A549 (cell line): ENCODE measurements at regions not wholly inside any gene's neighbourhood (a gene's known extent, or its start where the extent isn't known, plus 50 kb on each side); places are given as distances from the start of the nearest gene placed in this dataset.

Experiments used
- ATAC-seq, 2 experiments: fragments of 200-7000 bp in 1 of 2; fragments of >200 bp in 1 of 2; cut with Nextera tagmentation in 1 of 2; cut with Tn5 transposase in 1 of 2; 3 replicates each; pipeline versions ENCODE4 v1.8.0 to v1.9.1; 2018 to 2020; ENCODE audit warnings: mild to moderate bottlenecking in 1 of 2, moderate library complexity in 1 of 2
- CTCF ChIA-PET: fragments of 300-600 bp; sonication (Branson Sonifier 250); formaldehyde crosslinking; extraction: SDS; loops from one replicate; lab custom pipeline; 2021; ENCODE audit warnings: antibody characterized with exemption, inconsistent platforms; lab: Yijun Ruan, JAX
- POLR2A ChIA-PET: fragments of 350-600 bp; formaldehyde crosslinking; extraction: SDS; loops from one replicate; lab custom pipeline; 2021; ENCODE audit warnings: antibody characterized with exemption, inconsistent platforms; lab: Yijun Ruan, JAX
- DNase-seq, 2 experiments: peaks; one replicate each; pipeline versions ENCODE4 v3.0.0 to v3.0.0-alpha.2; 2011 to 2016; ENCODE audit warnings: low read depth in 1 of 2, low spot score in 1 of 2
- FAIRE-seq: peaks from 2 replicates; lab custom pipeline; 2011; peaks lifted over from hg19 to GRCh38; lab: Jason Lieb, UNC
- H3K27ac ChIP-seq, 2 experiments: fragments of >200 bp; sonication (Bioruptor Twin); formaldehyde crosslinking; 3 replicates each; pipeline ENCODE4 v1.5.1; 2016 to 2017
- H3K4me1 ChIP-seq: fragments of >200 bp; sonication (Bioruptor Twin); formaldehyde crosslinking; 3 replicates; pipeline ENCODE4 v1.6.1; 2016
- H3K4me2 ChIP-seq: fragments of >200 bp; sonication (Bioruptor Twin); formaldehyde crosslinking; 3 replicates; pipeline ENCODE4 v1.6.1; 2016
- H3K4me3 ChIP-seq: fragments of >200 bp; sonication (Bioruptor Twin); formaldehyde crosslinking; 3 replicates; pipeline ENCODE4 v1.5.1; 2016
- H3K9me3 ChIP-seq: fragments of >200 bp; sonication (Bioruptor Twin); formaldehyde crosslinking; 3 replicates; pipeline ENCODE4 v1.6.1; 2016
- BCL3 ChIP-seq: fragments of >200 bp; sonication (Bioruptor Twin); formaldehyde crosslinking; IDR thresholded peaks from 3 replicates; pipeline ENCODE4 v1.6.1; 2016
- BHLHE40 ChIP-seq: IDR thresholded peaks from 2 replicates; pipeline ENCODE4 v1.6.1; 2012; ENCODE audit warnings: low read depth, low read length, inconsistent platforms
- CBX2 ChIP-seq: fragments of 200-600 bp; sonication (generic); IDR thresholded peaks from 2 replicates; pipeline ENCODE4 v1.6.1; 2016; ENCODE audit warnings: low read depth, mild to moderate bottlenecking, borderline replicate concordance
- CBX8 ChIP-seq: fragments of 200-600 bp; sonication (generic); IDR thresholded peaks from 2 replicates; pipeline ENCODE4 v1.6.1; 2016
- CHD4 ChIP-seq: fragments of 200-600 bp; sonication (generic); IDR thresholded peaks from 2 replicates; pipeline ENCODE4 v1.6.1; 2016; ENCODE audit warnings: antibody characterized with exemption, mild to moderate bottlenecking, borderline replicate concordance
- EHMT2 ChIP-seq: fragments of 200-600 bp; sonication (generic); IDR thresholded peaks from 2 replicates; pipeline ENCODE4 v1.6.1; 2016; ENCODE audit warnings: antibody characterized with exemption, low read depth, mild to moderate bottlenecking, moderate library complexity
- ELK1 ChIP-seq: fragments of 150-350 bp; IDR thresholded peaks from 2 replicates; pipeline ENCODE4 v1.6.1; 2014; ENCODE audit warnings: low read depth, mild to moderate bottlenecking, low read length
- ESRRA ChIP-seq: fragments of 150-350 bp; IDR thresholded peaks from 2 replicates; pipeline ENCODE4 v1.6.1; 2014; ENCODE audit warnings: mild to moderate bottlenecking, low read length, borderline replicate concordance
- FOSL2 ChIP-seq, 2 experiments: fragments of 450-650 bp in 1 of 2; fragments of >200 bp in 1 of 2; sonication (Bioruptor Twin) in 1 of 2; formaldehyde crosslinking; IDR thresholded peaks; 2 replicates each; pipeline versions ENCODE4 v1.5.0 to v1.6.1; 2016 to 2020; ENCODE audit warnings: mild to moderate bottlenecking in 1 of 2, moderate library complexity in 1 of 2
- FOXS1 ChIP-seq: fragments of 250-450 bp; sonication (Bioruptor Pico); IDR thresholded peaks from 2 replicates; pipeline ENCODE4 v1.5.0; 2020; ENCODE audit warnings: mild to moderate bottlenecking, moderate library complexity
- HDAC2 ChIP-seq: fragments of 200-600 bp; sonication (generic); IDR thresholded peaks from 2 replicates; pipeline ENCODE4 v1.6.1; 2016
- HES2 ChIP-seq: fragments of >200 bp; sonication (Bioruptor Twin); formaldehyde crosslinking; IDR thresholded peaks from 2 replicates; pipeline ENCODE4 v1.6.1; 2016
- HOXA7 ChIP-seq: fragments of 250-450 bp; sonication (Bioruptor Pico); IDR thresholded peaks from 2 replicates; pipeline ENCODE4 v1.5.0; 2020; ENCODE audit warnings: mild to moderate bottlenecking, moderate library complexity
- HOXB5 ChIP-seq: fragments of 250-450 bp; sonication (Bioruptor Pico); IDR thresholded peaks from 2 replicates; pipeline ENCODE4 v1.5.0; 2020; ENCODE audit warnings: mild to moderate bottlenecking, moderate library complexity
- JUN ChIP-seq, 2 experiments: fragments of >200 bp; sonication (Bioruptor Twin); formaldehyde crosslinking; IDR thresholded peaks; 2 replicates in 1 of 2; 3 replicates in 1 of 2; pipeline ENCODE4 v1.6.1; 2016 to 2017
- JUNB ChIP-seq: fragments of >200 bp; sonication (Bioruptor Twin); formaldehyde crosslinking; IDR thresholded peaks from 2 replicates; pipeline ENCODE4 v1.6.1; 2016
- KDM1A ChIP-seq: fragments of 200-600 bp; sonication (generic); IDR thresholded peaks from 2 replicates; pipeline ENCODE4 v1.6.1; 2016; ENCODE audit warnings: low read depth, mild to moderate bottlenecking
- KDM5A ChIP-seq: fragments of 200-600 bp; sonication (generic); IDR thresholded peaks from 2 replicates; pipeline ENCODE4 v1.6.1; 2016; ENCODE audit warnings: antibody characterized with exemption, mild to moderate bottlenecking
- NR3C1 ChIP-seq: fragments of >200 bp; sonication (Bioruptor Twin); formaldehyde crosslinking; IDR thresholded peaks from 3 replicates; pipeline ENCODE4 v1.6.1; 2017
- PBX3 ChIP-seq: IDR thresholded peaks from 2 replicates; pipeline ENCODE4 v1.6.1; 2012
- PHF8 ChIP-seq: fragments of 200-600 bp; sonication (generic); IDR thresholded peaks from 2 replicates; pipeline ENCODE4 v1.6.1; 2016; ENCODE audit warnings: low read depth, mild to moderate bottlenecking, antibody characterized with exemption, moderate library complexity, borderline replicate concordance
- POLR2AphosphoS2 ChIP-seq: conservative IDR thresholded peaks from 2 replicates; pipeline ENCODE4 v1.6.1; 2012; ENCODE audit warnings: low read length, improper control_type of control experiment, inconsistent platforms
- RAD21 ChIP-seq, 2 experiments: fragments of >200 bp in 1 of 2; sonication (Bioruptor Twin) in 1 of 2; formaldehyde crosslinking in 1 of 2; IDR thresholded peaks in 1 of 2; conservative IDR thresholded peaks in 1 of 2; 2 replicates in 1 of 2; 3 replicates in 1 of 2; pipeline ENCODE4 v1.6.1; 2012 to 2018; ENCODE audit warnings: inconsistent platforms in 1 of 2
- RCOR1 ChIP-seq: fragments of 150-350 bp; IDR thresholded peaks from 2 replicates; pipeline ENCODE4 v1.6.1; 2014; ENCODE audit warnings: antibody characterized with exemption, low read length, low read depth
- SMC3 ChIP-seq: fragments of >200 bp; sonication (Bioruptor Twin); formaldehyde crosslinking; IDR thresholded peaks from 3 replicates; pipeline ENCODE4 v1.6.1; 2018; ENCODE audit warnings: inconsistent platforms
- SREBF2 ChIP-seq: fragments of 450-650 bp; IDR thresholded peaks from 2 replicates; pipeline ENCODE4 v1.6.1; 2014; ENCODE audit warnings: mild to moderate bottlenecking, moderate library complexity
- TFCP2L1 ChIP-seq: fragments of 250-450 bp; sonication (Bioruptor Pico); IDR thresholded peaks from 2 replicates; pipeline ENCODE4 v1.5.0; 2021; ENCODE audit warnings: mild to moderate bottlenecking
- TP53 ChIP-seq: fragments of 250-450 bp; sonication (Bioruptor Pico); IDR thresholded peaks from 2 replicates; pipeline ENCODE4 v1.5.0; 2021; ENCODE audit warnings: mild to moderate bottlenecking, moderate library complexity
- ZFP36 ChIP-seq: fragments of 450-650 bp; IDR thresholded peaks from 2 replicates; pipeline ENCODE4 v1.6.1; 2014; ENCODE audit warnings: borderline replicate concordance; ENCODE audit not compliant: partially characterized antibody
- WGBS: methylation state at CpG from one replicate; pipeline ENCODE4 v1.1.6; 2017; ENCODE audit errors: missing lambda C conversion rate; 5-methylcytosine and 5-hydroxymethylcytosine counted together

- DNase-seq = no peak
- no peak for ATAC-seq
- TF ChIP-seq HES2 = no peak
- TF ChIP-seq PBX3 = no peak
- TF ChIP-seq FOXS1 = no peak
- TF ChIP-seq EHMT2 = no peak
- no peak for TF ChIP-seq POLR2AphosphoS2
- TF ChIP-seq PHF8 = no peak
- no peak for TF ChIP-seq NR3C1
- TF ChIP-seq HDAC2 = no peak
- TF ChIP-seq RCOR1 = no peak
- no peak for TF ChIP-seq JUNB
- WGBS = 40% methylated on average over 5 of the region's 5 CpGs
- Histone ChIP-seq H3K27ac (no peak overlapping the region), H3K9me3 (no peaks in the 10 kb centered on the region), H3K4me2 (no peak overlapping the region), H3K4me3 (no peak overlapping the region), H3K4me1 (no peaks in the 10 kb centered on the region)
- ChIA-PET POLR2A (no interaction called here), CTCF (no interaction called here)
- no peak for FAIRE-seq
Measured at GRCh38 chr20:52667358-52667757, 304.8 kb upstream of the TSHZ2 start.

- DNase-seq (no peak), FAIRE-seq (no peak), ATAC-seq (no peak)
- H3K4me3 ChIP-seq = no peak overlapping the region
- H3K9me3 ChIP-seq = no peaks in the 10 kb centered on the region
- H3K4me1 ChIP-seq = no peaks in the 10 kb centered on the region
- ChIA-PET CTCF (no interaction called here), POLR2A (no interaction called here)
- WGBS = 0% methylated on average over 1 of the region's 1 CpG
- TF ChIP-seq POLR2AphosphoS2 (no peak), CHD4 (no peak), ZFP36 (no peak), TP53 (no peak)
- H3K4me2 ChIP-seq = no peak overlapping the region
- H3K27ac ChIP-seq = no peak overlapping the region
Measured at GRCh38 chr20:52665441-52665840, 306.7 kb upstream of the TSHZ2 start.

- no peak for ATAC-seq
- POLR2A ChIA-PET = no interaction called here
- no peak for DNase-seq
- FAIRE-seq = no peak
- 29% methylated on average over 3 of the region's 3 CpGs for WGBS
- Histone ChIP-seq H3K4me2 (no peak overlapping the region), H3K4me1 (no peaks in the 10 kb centered on the region), H3K9me3 (no peaks in the 10 kb centered on the region), H3K27ac (no peak overlapping the region), H3K4me3 (no peak overlapping the region)
- CTCF ChIA-PET = no interaction called here
- TF ChIP-seq CBX2 (no peak), FOXS1 (no peak), ESRRA (no peak), SMC3 (no peak), SREBF2 (no peak)
Measured at GRCh38 chr20:52655395-52655794, 316.8 kb upstream of the TSHZ2 start.

GRCh38 chr20:52654567-52654966 is 317.6 kb upstream of the TSHZ2 start:
- ChIA-PET POLR2A (no interaction called here), CTCF (no interaction called here)
- DNase-seq (no peak), ATAC-seq (no peak), FAIRE-seq (no peak)
- no peak for TF ChIP-seq HOXA7
- TF ChIP-seq NR3C1 = no peak
- no peak for TF ChIP-seq BCL3
- TF ChIP-seq ZFP36 = no peak
- no peak for TF ChIP-seq KDM1A
- no peak for TF ChIP-seq ELK1
- TF ChIP-seq CBX8 = no peak
- TF ChIP-seq KDM5A = no peak
- no peak for TF ChIP-seq BHLHE40
- no peak for TF ChIP-seq TFCP2L1 (CRISPR knock-in tag)
- no peak for TF ChIP-seq JUN (IDR thresholded peaks at IDR 0.05)
- TF ChIP-seq HOXB5 (CRISPR knock-in tag) = no peak
- TF ChIP-seq FOSL2 (IDR thresholded peaks at IDR 0.05) = no peak
- no peak for TF ChIP-seq FOSL2 (CRISPR knock-in tag; IDR thresholded peaks at IDR 0.05)
- no peak for TF ChIP-seq RAD21 (conservative IDR thresholded peaks at IDR 0.05 in 1 of 2, IDR thresholded peaks at IDR 0.05 in 1 of 2)
- Histone ChIP-seq H3K4me1 (no peaks in the 10 kb centered on the region), H3K27ac (no peak overlapping the region), H3K9me3 (no peaks in the 10 kb centered on the region), H3K4me3 (no peak overlapping the region), H3K4me2 (no peak overlapping the region)
- WGBS = 0% methylated on average over 2 of the region's 2 CpGs
